GM18519 (cell line): ENCODE measurements at regions not wholly inside any gene's neighbourhood (a gene's known extent, or its start where the extent isn't known, plus 50 kb on each side); places are given as distances from the start of the nearest gene placed in this dataset.

Source experiments
- ATAC-seq: cut with Tn5 transposase; IDR thresholded peaks from one replicate; pipeline ENCODE4 v1.9.1; 2021; ENCODE audit warnings: mild to moderate bottlenecking, moderate library complexity; ENCODE audit not compliant: unreplicated experiment, low FRiP score

- ATAC-seq: no peak
These were observed 237.0 kb downstream of the SYK start for GRCh38 chr9:91038483-91039124.

GRCh38 chr9:91039125-91039834 lies 237.7 kb downstream of the SYK start:
- ATAC-seq: no peak

GRCh38 chr9:91039835-91040140 lies 238.2 kb downstream of the SYK start:
- no peak for ATAC-seq

- no peak for ATAC-seq
These were observed 239.0 kb downstream of the SYK start for GRCh38 chr9:91040371-91041215.

- ATAC-seq: no peak
These were observed 240.4 kb downstream of the SYK start for GRCh38 chr9:91042024-91042423.

GRCh38 chr9:91042541-91042940 lies 240.9 kb downstream of the SYK start:
- ATAC-seq: no peak

- no peak for ATAC-seq
These were observed 241.6 kb downstream of the SYK start for GRCh38 chr9:91043056-91043810.

GRCh38 chr9:91043811-91044175 lies 242.2 kb downstream of the SYK start:
- ATAC-seq: no peak

- no peak for ATAC-seq
These were observed 242.7 kb downstream of the SYK start for GRCh38 chr9:91044354-91044753.

GRCh38 chr9:91045041-91045440 lies 243.4 kb downstream of the SYK start:
- ATAC-seq: no peak

GRCh38 chr9:91047529-91047928 lies 245.9 kb downstream of the SYK start:
- no peak for ATAC-seq

- no peak for ATAC-seq
These were observed 246.5 kb downstream of the SYK start for GRCh38 chr9:91047993-91048607.

GRCh38 chr9:91048749-91049148 lies 247.1 kb downstream of the SYK start:
- no peak for ATAC-seq

GRCh38 chr9:91053824-91054223 lies 252.2 kb downstream of the SYK start:
- no peak for ATAC-seq

- ATAC-seq: no peak
These were observed 254.2 kb downstream of the SYK start for GRCh38 chr9:91055845-91056244.

- ATAC-seq: no peak
These were observed 254.9 kb downstream of the SYK start for GRCh38 chr9:91056486-91056885.

GRCh38 chr9:91056917-91057316 lies 255.3 kb downstream of the SYK start:
- ATAC-seq: no peak

GRCh38 chr9:91059713-91060112 lies 258.1 kb downstream of the SYK start:
- ATAC-seq: no peak

GRCh38 chr9:91060520-91061343 lies 259.1 kb downstream of the SYK start:
- no peak for ATAC-seq

- ATAC-seq: no peak
These were observed 259.9 kb downstream of the SYK start for GRCh38 chr9:91061506-91061905.
